AG04449 (cell line): ENCODE measurements at regions not wholly inside any gene's neighbourhood (a gene's known extent, or its start where the extent isn't known, plus 50 kb on each side); places are given as distances from the start of the nearest gene placed in this dataset.
A peak's percentile ranks its signal among the peaks of the same experiment; 100 is the strongest.

Experiments used
- CTCF ChIA-PET: fragments of 350-600 bp; formaldehyde crosslinking; extraction: SDS; loops from one replicate; lab custom pipeline; 2021; ENCODE audit warnings: antibody characterized with exemption; lab: Yijun Ruan, JAX
- POLR2A ChIA-PET: fragments of 400-600, 350-600 bp; formaldehyde crosslinking; extraction: SDS; loops from one replicate; lab custom pipeline; 2020; ENCODE audit warnings: antibody characterized with exemption, inconsistent platforms; lab: Yijun Ruan, JAX
- DNase-seq: peaks from one replicate; pipeline ENCODE4 v3.0.0-alpha.2; 2010; ENCODE audit warnings: low read depth, low spot score
- H3K4me3 ChIP-seq: 2 replicates; pipeline ENCODE4 v1.5.1; 2011; ENCODE audit warnings: low read depth, mild to moderate bottlenecking, control low read depth, low read length
- TF ChIP-seq, protein P1 (sequence below): IDR thresholded peaks from one replicate; pipeline ENCODE4 v1.5.1; 2011; ENCODE audit warnings: mild to moderate bottlenecking, moderate library complexity, low read length, control low read depth, inconsistent platforms; ENCODE audit not compliant: insufficient read depth; ENCODE audit errors: missing control alignments

DNA sequence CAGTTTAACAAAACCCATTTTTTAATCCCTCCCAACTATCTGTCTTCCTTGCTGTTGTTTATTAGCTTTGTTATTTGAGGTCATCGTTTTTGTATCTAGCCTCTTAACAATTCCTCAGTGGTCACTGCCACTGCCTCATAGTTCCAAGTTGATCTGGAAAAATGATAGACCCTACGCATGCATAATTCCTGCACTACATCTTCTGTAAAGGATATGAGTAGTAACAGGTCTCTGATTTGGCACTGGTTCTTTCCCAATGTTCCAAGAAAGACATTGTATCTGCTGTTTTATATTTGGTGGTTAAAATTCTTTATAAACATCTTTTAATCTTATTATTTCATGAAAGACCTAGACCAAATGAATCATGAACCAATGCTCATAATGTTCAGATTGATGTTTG lies 166.6 kb downstream of the ZNF330 start:
- no peak overlapping the region for H3K4me3 ChIP-seq
- ChIA-PET POLR2A (interaction anchor here (0.6 kb wide), 1 partner anchor 34 kb away, joined by 3 read pairs; no protein-coding TSS in a partner anchor), CTCF (no interaction called here)
- DNase-seq: no peak
- TF ChIP-seq, protein P1, sequence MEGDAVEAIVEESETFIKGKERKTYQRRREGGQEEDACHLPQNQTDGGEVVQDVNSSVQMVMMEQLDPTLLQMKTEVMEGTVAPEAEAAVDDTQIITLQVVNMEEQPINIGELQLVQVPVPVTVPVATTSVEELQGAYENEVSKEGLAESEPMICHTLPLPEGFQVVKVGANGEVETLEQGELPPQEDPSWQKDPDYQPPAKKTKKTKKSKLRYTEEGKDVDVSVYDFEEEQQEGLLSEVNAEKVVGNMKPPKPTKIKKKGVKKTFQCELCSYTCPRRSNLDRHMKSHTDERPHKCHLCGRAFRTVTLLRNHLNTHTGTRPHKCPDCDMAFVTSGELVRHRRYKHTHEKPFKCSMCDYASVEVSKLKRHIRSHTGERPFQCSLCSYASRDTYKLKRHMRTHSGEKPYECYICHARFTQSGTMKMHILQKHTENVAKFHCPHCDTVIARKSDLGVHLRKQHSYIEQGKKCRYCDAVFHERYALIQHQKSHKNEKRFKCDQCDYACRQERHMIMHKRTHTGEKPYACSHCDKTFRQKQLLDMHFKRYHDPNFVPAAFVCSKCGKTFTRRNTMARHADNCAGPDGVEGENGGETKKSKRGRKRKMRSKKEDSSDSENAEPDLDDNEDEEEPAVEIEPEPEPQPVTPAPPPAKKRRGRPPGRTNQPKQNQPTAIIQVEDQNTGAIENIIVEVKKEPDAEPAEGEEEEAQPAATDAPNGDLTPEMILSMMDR: no peak

DNA sequence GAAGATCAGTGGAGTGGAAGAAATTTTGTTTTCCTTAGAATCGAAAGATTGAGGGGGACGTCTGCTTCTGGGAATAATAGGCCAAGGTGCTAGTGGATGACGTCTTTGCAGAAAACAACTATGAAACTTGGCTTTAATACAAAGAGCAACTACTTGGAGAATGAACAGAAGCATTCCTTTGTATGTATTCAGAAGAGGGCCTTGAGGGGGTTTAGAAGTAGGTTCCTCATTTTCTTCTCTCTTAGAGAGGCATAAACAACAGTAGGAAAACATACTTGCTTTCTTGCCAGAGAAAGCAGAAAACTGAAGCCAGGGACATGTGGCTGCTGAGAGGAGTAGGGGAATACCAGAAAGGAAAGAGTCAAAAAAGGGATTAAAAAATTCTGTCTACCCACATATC lies 167.8 kb downstream of the ZNF330 start:
- ChIA-PET CTCF (no interaction called here), POLR2A (no interaction called here)
- TF ChIP-seq, protein P1: no peak
- peak; percentile 82 for DNase-seq
- no peak overlapping the region for H3K4me3 ChIP-seq

DNA sequence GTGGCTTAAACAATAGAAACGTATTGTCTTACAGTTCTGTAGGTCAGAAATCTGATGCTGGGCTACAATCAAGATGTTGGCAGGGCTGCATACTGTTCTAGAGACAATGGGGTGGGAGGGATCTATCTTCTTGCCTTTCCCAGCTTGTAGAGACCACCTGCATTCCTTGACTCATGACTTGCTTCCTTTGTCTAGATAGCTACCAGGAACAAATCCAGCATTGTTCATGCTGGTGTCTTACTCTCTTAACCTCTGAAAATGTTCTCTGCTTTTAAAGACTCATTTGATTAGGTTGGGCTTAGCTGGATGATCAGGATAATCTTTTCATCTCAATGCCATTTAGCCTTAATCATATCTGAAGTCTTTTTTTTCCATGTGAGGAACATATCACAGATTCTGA lies 169.0 kb downstream of the ZNF330 start:
- CTCF ChIA-PET: interaction anchor here (0.9 to 1.2 kb wide), 2 partner anchors 14 to 43 kb away, joined by 3 to 4 read pairs; no protein-coding TSS in a partner anchor
- TF ChIP-seq, protein P1: no peak
- POLR2A ChIA-PET: no interaction called here
- H3K4me3 ChIP-seq: no peak overlapping the region
- DNase-seq: no peak

DNA sequence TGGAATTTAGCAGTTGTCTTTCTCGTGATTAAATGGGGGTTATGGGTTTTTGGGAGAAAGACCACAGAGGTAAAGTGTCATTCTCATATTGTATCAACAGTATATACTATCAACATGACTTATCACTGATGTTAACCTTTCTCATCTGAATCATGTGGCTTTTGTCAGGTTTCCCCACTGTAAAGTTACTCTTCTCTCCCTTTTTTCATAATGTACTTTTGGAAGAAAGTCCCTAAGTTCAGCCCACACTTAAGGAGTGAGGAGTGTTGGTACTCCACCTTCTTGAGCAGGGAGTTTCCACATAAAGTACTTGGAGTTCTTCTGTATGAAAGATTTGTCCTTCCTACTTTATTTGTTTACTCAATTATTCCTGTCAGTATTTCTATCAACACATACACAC lies 169.9 kb downstream of the ZNF330 start:
- POLR2A ChIA-PET: no interaction called here
- CTCF ChIA-PET: interaction anchor here (0.9 kb wide), 1 partner anchor 15 kb away, joined by 4 read pairs; no protein-coding TSS in a partner anchor
- no peak for DNase-seq
- TF ChIP-seq, protein P1: no peak
- H3K4me3 ChIP-seq: no peak overlapping the region

DNA sequence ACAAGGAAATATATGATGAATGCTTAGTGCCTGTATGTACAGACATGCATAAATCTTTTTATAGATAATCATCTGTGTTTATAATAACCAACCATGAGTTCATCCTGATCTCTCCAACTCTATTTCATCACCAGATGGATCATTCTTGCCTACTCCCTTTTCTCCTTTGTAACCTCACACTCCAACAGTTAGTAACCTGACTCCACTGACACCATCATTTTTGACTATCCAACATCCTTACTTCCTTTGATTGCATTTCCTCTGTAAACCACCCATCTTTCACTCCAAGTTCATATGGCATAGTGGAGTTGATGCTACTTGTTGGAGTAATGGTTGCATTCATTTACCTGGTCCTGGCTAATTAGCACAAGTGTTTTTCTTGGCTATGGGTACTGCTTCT lies 170.6 kb downstream of the ZNF330 start:
- TF ChIP-seq, protein P1: no peak
- POLR2A ChIA-PET: no interaction called here
- no peak for DNase-seq
- no peak overlapping the region for H3K4me3 ChIP-seq
- CTCF ChIA-PET: no interaction called here

DNA sequence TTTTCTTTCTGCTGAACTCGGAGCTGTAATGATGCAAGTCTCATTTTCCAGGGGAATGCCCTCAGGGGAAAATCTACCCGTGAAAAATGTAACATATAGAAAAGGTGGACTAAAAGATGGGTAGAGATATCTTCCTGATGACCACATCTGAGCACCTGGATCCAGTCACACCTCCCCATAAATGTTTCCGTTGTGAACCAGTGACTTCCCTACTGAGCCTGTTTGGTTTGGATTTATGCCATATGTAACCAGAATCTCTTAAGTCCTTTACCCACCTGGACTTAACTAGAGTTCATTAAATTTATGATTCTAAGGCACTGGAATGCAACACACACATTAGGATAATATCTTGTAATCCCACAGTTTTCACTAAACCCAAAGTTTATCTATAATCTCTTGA lies 171.1 kb downstream of the ZNF330 start:
- CTCF ChIA-PET: no interaction called here
- POLR2A ChIA-PET: no interaction called here

More for the DNA sequence above, 171.1 kb downstream of the ZNF330 start:
- H3K4me3 ChIP-seq: no peak overlapping the region
- DNase-seq: no peak
- TF ChIP-seq, protein P1: no peak
